ENCODE measurements at regions not wholly inside any gene's neighbourhood (a gene's known extent, or its start where the extent isn't known, plus 50 kb on each side); places are given as distances from the start of the nearest gene placed in this dataset.

GRCh38 chr15:93557696-93558095, 468.7 kb upstream of the RGMA start (continued):
- no peak for TF ChIP-seq ATF3 (IDR thresholded peaks at IDR 0.05; ENCODE audit: insufficient read depth, low read depth, low read length)
- TF ChIP-seq CBX8 (IDR thresholded peaks at IDR 0.05; ENCODE audit: borderline replicate concordance, low read depth, low read length), result no peak
- no peak for TF ChIP-seq CTBP2 (IDR thresholded peaks at IDR 0.05; ENCODE audit: borderline replicate concordance, insufficient read depth, insufficient read length, low read length)
- TF ChIP-seq TAF7 (optimal IDR thresholded peaks at IDR 0.05; ENCODE audit: borderline replicate concordance, low read depth, low read length), result no peak
- TF ChIP-seq CHD2 (IDR thresholded peaks at IDR 0.05; ENCODE audit: low read length), result no peak

Measured in H1 (cell line).